KMS-11 (cell line): ENCODE measurements at regions not wholly inside any gene's neighbourhood (a gene's known extent, or its start where the extent isn't known, plus 50 kb on each side); places are given as distances from the start of the nearest gene placed in this dataset.

Experiments
- H2AFZ ChIP-seq: fragments of 200-600 bp; sonication (generic); 2 replicates; pipeline ENCODE4 v1.6.1; 2016; ENCODE audit warnings: antibody characterized with exemption, mixed run types, low read depth
- H3K27ac ChIP-seq: fragments of 200-600 bp; sonication (generic); 2 replicates; pipeline ENCODE4 v1.6.1; 2016; ENCODE audit warnings: mild to moderate bottlenecking, mixed run types
- H3K27me3 ChIP-seq: fragments of 200-600 bp; sonication (generic); 2 replicates; pipeline ENCODE4 v1.6.1; 2017; ENCODE audit warnings: mild to moderate bottlenecking, low read depth, mixed run types, moderate library complexity; ENCODE audit not compliant: insufficient read depth
- H3K36me3 ChIP-seq: fragments of 200-600 bp; sonication (generic); 2 replicates; pipeline ENCODE4 v1.6.1; 2017; ENCODE audit warnings: mild to moderate bottlenecking, mixed run types; ENCODE audit not compliant: insufficient read depth
- H3K4me1 ChIP-seq: fragments of 200-600 bp; sonication (generic); 2 replicates; pipeline ENCODE4 v1.6.1; 2016; ENCODE audit warnings: mild to moderate bottlenecking, low read depth, mixed run types; ENCODE audit not compliant: poor library complexity, severe bottlenecking
- H3K4me2 ChIP-seq: fragments of 200-600 bp; sonication (generic); 2 replicates; pipeline ENCODE4 v1.7.0; 2016; ENCODE audit warnings: mild to moderate bottlenecking, mixed run types
- H3K4me3 ChIP-seq: fragments of 200-600 bp; sonication (generic); IDR thresholded peaks from 2 replicates; pipeline ENCODE4 v1.6.1; 2017; ENCODE audit warnings: low read depth, low read length, mixed read lengths; ENCODE audit not compliant: insufficient read depth
- H3K79me2 ChIP-seq: fragments of 200-600 bp; sonication (generic); 2 replicates; pipeline ENCODE4 v1.6.1; 2016; ENCODE audit warnings: low read depth, mixed run types; ENCODE audit not compliant: insufficient read depth
- H3K9ac ChIP-seq: fragments of 200-600 bp; sonication (generic); 2 replicates; pipeline ENCODE4 v1.6.1; 2016; ENCODE audit warnings: mild to moderate bottlenecking, mixed run types
- H4K20me1 ChIP-seq: fragments of 200-600 bp; sonication (generic); 2 replicates; pipeline ENCODE4 v1.6.1; 2016; ENCODE audit warnings: mild to moderate bottlenecking, mixed run types; ENCODE audit not compliant: insufficient read depth
- TF ChIP-seq, protein P1 (sequence below): fragments of 200-600 bp; sonication (generic); conservative IDR thresholded peaks from 2 replicates; pipeline ENCODE4 v1.6.1; 2017; ENCODE audit warnings: low read depth, mild to moderate bottlenecking, antibody characterized with exemption, low read length, moderate library complexity, mixed read lengths

DNA sequence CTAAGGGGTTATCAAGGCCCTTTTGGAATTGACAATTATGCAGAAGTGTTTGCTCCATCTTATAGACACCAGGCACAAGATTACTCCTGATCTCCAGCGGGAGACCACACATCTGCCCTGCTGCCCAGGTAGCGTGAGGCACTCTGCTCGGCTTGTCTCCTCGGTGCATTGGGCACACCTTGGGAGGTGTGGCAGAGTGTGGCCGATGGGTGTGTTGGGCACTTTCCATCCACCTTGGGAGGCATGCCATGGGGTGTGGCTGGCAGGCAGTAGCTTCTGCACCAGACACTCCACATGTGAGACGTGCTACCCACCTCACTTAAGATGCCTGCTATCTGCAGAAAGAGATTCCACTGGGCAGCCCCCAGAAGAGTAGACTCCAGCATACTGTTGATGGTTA lies 54.1 kb downstream of the GADD45G start:
- TF ChIP-seq, protein P1, sequence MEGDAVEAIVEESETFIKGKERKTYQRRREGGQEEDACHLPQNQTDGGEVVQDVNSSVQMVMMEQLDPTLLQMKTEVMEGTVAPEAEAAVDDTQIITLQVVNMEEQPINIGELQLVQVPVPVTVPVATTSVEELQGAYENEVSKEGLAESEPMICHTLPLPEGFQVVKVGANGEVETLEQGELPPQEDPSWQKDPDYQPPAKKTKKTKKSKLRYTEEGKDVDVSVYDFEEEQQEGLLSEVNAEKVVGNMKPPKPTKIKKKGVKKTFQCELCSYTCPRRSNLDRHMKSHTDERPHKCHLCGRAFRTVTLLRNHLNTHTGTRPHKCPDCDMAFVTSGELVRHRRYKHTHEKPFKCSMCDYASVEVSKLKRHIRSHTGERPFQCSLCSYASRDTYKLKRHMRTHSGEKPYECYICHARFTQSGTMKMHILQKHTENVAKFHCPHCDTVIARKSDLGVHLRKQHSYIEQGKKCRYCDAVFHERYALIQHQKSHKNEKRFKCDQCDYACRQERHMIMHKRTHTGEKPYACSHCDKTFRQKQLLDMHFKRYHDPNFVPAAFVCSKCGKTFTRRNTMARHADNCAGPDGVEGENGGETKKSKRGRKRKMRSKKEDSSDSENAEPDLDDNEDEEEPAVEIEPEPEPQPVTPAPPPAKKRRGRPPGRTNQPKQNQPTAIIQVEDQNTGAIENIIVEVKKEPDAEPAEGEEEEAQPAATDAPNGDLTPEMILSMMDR, result no peak
- Histone ChIP-seq H3K4me2 (no peak overlapping the region), H3K4me3 (no peak overlapping the region), H3K4me1 (peaks cover 36% of the 10 kb centered on the region), H3K27me3 (no peaks in the 10 kb centered on the region), H3K36me3 (no peaks in the 10 kb centered on the region), H3K79me2 (no peaks in the 10 kb centered on the region), H4K20me1 (no peaks in the 10 kb centered on the region), H3K27ac (no peak overlapping the region), H3K9ac (no peak overlapping the region), H2AFZ (no peak overlapping the region)

DNA sequence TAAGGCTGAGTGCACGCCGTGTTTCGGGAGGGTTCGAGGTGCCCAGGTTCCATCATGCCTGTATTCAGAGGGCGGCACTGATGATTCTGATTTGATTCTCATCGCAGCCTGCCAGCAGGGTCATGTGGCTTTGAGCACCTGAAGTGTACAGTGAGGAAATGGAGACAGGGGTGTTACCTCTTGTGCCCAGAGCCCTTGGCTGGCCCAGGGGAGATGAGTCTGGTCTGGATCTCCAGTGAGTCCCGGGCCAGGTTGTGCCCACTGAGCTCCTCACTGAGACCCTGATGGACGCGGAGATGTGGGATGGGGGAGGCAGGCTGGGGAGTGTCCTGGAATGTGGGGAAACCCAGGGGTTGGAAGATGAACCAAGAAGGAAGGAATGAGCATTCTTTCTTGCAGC lies 54.7 kb downstream of the GADD45G start:
- Histone ChIP-seq H3K27me3 (no peaks in the 10 kb centered on the region), H4K20me1 (no peaks in the 10 kb centered on the region), H3K9ac (no peak overlapping the region), H3K27ac (no peak overlapping the region), H3K4me3 (no peak overlapping the region), H2AFZ (no peak overlapping the region), H3K36me3 (no peaks in the 10 kb centered on the region), H3K79me2 (no peaks in the 10 kb centered on the region), H3K4me1 (peaks cover 38% of the 10 kb centered on the region), H3K4me2 (no peak overlapping the region)
- TF ChIP-seq, protein P1, result no peak

DNA sequence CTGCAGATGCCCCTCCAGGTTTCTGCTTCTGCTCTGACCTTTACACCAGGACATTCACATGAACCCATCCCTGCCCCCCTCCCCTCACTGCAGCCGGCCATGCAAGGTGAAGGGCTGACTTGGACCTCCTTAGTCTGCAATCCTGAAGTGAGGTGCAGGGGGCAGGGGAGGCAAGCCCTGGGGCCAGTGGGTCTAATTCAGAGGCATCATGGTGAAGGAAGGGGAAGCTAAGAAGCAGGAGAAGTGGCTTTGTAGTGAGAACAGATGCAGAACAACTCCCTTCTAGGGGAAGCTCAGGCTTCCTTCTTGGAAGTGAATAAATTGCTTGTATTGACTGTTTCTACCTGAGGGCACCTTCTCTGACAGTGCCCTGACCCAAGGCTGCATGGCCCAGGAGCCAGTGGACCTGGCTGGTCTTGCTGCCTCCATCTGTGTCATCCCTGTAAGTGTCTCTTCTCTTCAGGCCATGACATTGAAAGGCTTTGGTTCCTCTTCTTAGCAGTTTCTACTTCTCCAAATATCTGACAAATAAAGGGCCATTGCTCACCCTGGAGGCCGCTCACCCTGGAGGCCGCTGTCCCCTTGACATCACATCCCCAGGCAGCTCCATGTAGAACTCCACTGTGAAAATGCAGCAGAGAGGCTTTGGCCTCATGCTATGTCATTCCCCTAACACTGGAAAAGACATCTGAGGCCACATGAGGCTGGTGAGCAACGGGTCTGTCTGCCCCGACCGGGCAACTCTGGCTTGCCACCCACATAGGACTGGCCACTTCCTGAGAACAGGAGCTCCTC lies 55.3 kb downstream of the GADD45G start:
- no peaks in the 10 kb centered on the region for H4K20me1 ChIP-seq
- no peaks in the 10 kb centered on the region for H3K27me3 ChIP-seq
- TF ChIP-seq, protein P1, result no peak
- no peak overlapping the region for H3K4me2 ChIP-seq
- H3K36me3 ChIP-seq, result no peaks in the 10 kb centered on the region
- no peaks in the 10 kb centered on the region for H3K79me2 ChIP-seq
- no peak overlapping the region for H3K9ac ChIP-seq
- H3K4me1 ChIP-seq, result peaks cover 38% of the 10 kb centered on the region
- H3K4me3 ChIP-seq, result no peak overlapping the region
- H3K27ac ChIP-seq, result no peak overlapping the region
- no peak overlapping the region for H2AFZ ChIP-seq

DNA sequence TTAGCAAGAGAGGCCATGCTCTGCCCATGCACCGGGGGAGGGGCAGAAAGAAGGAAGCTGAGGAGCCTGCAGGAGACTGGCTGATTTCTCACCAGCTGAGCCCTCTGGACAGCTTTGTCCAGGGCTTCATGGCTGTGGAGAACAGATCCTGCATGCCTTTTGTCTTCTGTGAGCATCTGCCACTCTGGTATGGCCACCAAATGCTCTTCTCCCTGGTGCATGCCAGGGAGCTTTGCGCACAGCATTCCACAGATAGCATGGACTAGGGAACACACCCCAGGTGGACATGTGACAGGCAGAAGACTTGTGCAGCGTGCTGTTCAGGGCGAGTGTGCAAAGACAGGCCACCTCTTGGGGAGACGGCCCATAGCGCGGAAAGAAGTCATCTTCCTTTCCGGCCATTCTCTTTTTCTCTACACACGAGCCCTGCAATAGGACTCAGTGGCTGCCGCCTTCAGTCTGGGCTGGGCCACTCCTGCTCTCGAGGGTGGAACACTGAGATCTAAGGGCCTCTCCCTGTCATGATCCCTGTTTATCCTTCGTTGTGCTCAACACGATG lies 56.7 kb downstream of the GADD45G start:
- Histone ChIP-seq H3K4me2 (no peak overlapping the region), H3K9ac (no peak overlapping the region), H3K4me1 (peaks cover 34% of the 10 kb centered on the region), H2AFZ (no peak overlapping the region), H3K36me3 (no peaks in the 10 kb centered on the region), H3K4me3 (no peak overlapping the region), H4K20me1 (no peaks in the 10 kb centered on the region), H3K27me3 (no peaks in the 10 kb centered on the region), H3K27ac (no peak overlapping the region), H3K79me2 (no peaks in the 10 kb centered on the region)
- TF ChIP-seq, protein P1, result no peak
